HCEC 1CT (cell line): ENCODE measurements at regions not wholly inside any gene's neighbourhood (a gene's known extent, or its start where the extent isn't known, plus 50 kb on each side); places are given as distances from the start of the nearest gene placed in this dataset.

ENCODE experiments used
- DNase-seq: peaks from one replicate; pipeline ENCODE4 v3.0.0-alpha.2; 2017

GRCh38 chr15:36313736-36314280, 265.6 kb upstream of the CDIN1 start:
- no peak for DNase-seq

DNA sequence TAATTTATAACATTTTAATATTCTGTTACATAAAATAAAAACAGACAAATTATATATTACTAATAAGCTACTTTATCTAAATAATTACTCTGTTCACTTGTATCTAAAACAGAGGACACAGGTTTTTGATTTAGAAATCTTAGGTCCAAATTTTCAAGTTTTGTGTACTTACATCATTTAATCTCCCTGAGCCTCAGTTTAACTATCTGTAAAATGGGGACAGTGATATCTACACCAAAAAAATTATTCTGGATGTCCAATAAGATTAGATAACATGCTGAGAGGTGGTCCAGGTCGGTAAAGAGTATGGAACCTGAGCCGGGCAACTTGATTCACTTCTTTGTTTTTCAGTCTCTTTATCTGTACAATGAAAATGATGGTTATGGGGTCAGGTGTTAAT, 263.8 kb upstream of the CDIN1 start:
- DNase-seq = no peak

- DNase-seq = no peak
These were observed 255.8 kb upstream of the CDIN1 start for GRCh38 chr15:36323615-36324014.

GRCh38 chr15:36325206-36325605, 254.2 kb upstream of the CDIN1 start:
- no peak for DNase-seq

- DNase-seq = no peak
These were observed 249.8 kb upstream of the CDIN1 start for GRCh38 chr15:36329592-36329991.

DNA sequence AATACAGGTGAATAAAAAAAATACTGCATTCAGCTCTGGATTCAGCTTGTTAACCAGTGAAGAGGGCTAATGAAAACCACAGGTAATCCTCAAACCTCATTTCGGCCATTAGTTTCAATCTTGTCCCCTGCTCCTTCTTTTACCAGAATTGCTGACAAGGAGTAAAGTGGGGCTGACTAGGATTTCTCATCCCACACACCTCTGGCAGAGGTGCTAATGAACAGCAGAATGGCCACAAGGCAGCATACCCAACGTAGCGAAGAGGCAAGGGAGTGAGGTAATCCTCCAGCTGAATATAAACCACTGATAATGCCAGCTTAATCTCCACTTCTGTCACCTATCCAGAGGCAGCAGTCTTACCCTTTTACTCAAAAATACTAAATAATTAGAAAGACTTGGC, 248.8 kb upstream of the CDIN1 start:
- DNase-seq = no peak

GRCh38 chr15:36331531-36332275, 247.7 kb upstream of the CDIN1 start:
- peak; percentile 9 for DNase-seq

DNA sequence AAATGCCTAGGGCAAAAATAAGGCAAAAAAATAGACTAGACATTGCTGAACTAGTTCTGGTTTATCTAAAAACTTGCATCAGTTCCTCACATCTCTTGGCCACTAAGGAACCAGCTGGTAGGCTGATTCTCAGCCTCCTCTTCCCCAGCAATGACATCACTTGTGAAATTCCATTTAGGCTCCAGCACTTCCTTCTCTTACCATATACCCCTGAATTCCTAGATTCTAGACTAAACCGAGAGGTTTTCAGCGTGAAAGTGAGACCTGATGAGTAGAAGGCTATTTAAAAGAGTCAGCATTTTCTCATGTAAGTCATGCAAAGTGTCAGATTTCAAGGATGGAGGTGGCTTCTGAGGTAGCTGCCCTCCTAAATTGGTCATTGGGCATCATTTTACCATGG, 247.1 kb upstream of the CDIN1 start:
- DNase-seq = peak; percentile 26

DNA sequence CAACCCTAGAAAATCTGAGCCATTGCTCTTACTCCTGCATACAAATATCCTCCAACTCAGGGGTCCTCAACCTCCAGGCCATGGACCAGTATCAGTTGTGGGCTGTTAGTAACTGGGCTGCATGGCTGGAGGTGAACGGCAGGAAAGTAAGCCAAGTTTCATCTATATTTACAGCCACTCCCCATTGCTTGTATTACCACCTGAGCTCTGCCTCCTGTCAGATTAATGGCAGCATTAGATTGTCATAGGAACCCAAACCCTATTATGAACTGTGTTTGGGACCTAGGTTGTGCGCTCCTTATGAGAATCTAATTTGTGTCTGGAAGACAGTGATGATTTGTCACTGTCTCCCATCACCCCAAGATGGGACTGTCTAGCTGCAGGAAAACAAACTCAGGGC, 246.5 kb upstream of the CDIN1 start:
- no peak for DNase-seq

- DNase-seq = peak; percentile 62
These were observed 245.4 kb upstream of the CDIN1 start for GRCh38 chr15:36334059-36334458.

DNA sequence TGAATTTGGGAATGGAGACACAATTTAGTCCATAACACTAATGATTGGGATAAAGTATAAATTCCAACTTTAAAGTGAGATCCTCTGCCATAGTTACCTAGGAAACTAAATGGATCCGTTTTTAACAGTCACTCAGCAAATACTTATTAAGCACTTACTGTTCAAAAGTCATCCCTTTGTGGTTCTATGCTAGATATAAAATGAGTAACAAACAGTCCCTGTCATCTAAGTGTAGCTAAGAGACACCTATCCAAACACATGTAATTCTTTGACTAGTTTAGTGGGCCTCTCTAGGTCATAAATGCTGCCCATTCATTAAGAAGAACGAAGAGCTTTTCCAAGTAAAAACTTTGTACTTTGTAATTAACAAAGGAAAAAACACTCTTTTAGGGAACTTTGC, 244.2 kb upstream of the CDIN1 start:
- DNase-seq = no peak

GRCh38 chr15:36335659-36336058, 243.8 kb upstream of the CDIN1 start:
- DNase-seq = peak; percentile 25

DNA sequence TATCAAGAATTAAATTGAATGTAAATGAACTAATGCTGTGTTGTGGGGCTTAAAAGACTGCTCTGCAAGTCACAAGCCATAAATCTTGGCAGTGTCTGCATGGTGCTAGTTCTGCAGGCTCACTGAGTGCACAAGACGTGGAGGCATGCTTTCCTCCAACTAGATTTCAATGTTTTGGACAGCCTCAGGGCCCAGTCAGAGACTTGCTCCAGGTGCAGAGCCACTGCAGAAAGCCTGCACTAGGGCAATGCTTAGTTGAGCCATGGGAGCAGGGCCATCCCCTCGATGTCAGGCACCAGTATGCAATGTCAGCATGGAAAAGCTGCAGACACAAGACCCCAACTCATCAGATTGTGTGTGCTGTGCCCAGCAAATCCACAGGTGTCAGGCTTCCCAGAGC, 234.5 kb upstream of the CDIN1 start:
- DNase-seq = no peak

DNA sequence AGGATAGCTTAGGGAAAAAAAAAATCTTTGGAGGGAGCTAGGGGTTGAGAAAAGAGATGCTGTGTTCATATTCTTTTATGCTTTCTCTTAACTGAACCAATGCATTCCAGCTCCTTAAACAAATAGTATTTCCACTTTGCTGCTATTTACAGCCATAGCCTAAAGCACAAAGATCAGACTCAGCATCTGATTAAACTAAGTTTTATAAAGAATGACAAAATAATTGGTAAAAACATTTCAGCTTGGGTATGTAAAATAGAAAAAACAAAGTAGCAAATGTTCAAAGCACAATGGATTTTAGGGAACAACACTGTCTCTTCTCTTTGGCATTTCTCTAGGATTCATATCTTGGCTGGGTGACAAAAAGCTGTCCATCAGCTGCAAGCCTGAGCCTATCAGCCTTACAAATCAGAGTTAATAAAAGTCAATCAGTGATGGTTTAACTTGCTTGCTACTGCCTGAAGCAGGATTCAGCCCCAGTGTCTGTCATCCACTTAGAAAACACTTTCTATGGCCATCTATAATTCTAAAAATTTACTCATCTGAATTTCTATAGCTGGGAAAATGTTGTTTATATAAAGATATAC, 232.1 kb upstream of the CDIN1 start:
- no peak for DNase-seq

GRCh38 chr15:36356466-36356865, 223.0 kb upstream of the CDIN1 start:
- peak; percentile 1 for DNase-seq

DNA sequence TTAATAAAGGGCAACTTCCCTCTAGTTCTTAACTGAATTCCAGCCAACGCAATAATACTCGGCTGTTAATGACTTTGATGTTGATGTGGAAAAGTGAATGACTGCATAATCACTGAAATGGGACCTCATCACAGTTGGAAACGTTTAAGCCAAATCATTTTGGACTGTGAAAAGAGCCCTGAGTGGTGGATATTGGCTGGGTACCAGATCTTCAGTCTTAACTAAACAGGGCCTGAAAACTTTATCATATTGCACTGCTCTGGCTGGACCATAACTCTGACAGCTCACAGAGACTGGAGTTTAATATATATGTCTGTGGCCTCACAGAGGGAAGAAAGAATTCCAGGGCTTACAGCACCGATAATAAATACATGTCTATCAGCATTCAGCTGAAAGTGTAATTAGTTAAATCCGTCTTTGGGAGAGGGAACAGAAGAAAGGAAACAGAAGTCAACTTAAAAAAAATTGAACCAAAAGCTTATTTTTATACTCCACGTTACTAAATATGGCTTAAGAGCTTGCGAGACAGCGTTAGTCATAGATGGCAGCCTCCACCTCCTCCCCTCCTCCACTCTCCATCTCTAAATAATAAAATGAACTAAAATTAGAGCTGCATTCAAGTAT, 222.3 kb upstream of the CDIN1 start:
- peak; percentile 85 for DNase-seq

- DNase-seq = peak; percentile 85
These were observed 221.3 kb upstream of the CDIN1 start for GRCh38 chr15:36358094-36358493.

DNA sequence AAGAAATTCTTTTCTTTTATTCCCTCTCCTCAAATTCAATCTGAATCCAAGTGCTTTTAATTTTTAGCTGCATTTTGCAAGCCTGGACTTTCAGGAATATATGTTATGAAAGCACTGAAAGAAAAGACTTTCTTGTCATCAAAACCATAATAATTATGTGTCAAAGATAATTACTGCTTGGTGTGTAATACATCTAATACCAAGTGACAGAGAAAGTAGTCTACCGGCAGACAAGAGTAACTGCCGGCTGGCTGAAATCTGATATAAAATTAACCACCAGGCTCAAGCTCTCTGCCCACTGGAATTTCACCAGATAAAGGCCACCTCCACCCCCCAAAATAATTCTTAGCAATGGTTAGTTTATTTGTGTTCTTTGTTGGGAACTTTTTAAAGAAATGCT, 220.9 kb upstream of the CDIN1 start:
- no peak for DNase-seq

- no peak for DNase-seq
These were observed 220.1 kb upstream of the CDIN1 start for GRCh38 chr15:36359286-36359685.

GRCh38 chr15:36361351-36361870, 218.0 kb upstream of the CDIN1 start:
- DNase-seq = peak; percentile 41

GRCh38 chr15:36362509-36362915, 216.9 kb upstream of the CDIN1 start:
- no peak for DNase-seq

DNA sequence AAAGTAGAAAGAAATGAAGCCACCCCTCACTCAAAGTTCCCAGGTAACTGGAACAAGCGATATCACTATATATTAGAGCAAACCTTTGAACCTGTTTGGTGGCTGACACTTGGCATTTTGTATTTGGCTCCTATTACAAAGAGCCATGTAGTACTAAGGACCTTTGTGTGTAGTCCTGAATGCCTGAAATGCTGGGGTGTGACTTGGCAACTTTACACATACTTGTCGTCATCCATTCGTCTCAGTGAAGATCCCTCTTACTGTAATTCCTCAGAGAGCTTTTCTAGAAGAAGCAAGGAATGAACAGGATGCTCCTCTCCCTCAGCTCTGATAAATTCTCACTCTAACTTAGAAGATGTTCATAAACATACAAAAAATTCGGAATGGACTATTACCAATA, 216.1 kb upstream of the CDIN1 start:
- DNase-seq = peak; percentile 26

GRCh38 chr15:36364377-36364776, 215.0 kb upstream of the CDIN1 start:
- no peak for DNase-seq

DNA sequence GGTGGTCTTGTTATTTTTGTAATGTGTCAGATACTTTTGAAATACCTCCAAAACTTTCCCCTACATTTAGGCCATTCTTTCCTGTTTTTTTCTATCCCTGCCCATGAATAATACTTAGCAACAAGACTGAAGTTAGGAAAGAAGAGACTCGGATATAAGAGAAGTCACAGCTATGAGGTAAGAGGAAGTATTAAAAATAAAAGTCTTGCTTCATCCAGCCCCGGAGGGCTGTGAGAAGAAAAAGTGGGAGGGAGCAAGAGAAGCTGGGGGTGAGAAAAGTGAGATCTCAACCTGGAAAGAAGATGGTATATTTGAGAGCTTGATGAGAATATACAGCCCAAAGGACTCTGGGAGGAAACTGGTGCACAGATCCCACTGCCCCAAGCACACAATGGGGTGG, 213.5 kb upstream of the CDIN1 start:
- no peak for DNase-seq
